SK-N-SH (cell line): ENCODE measurements at regions not wholly inside any gene's neighbourhood (a gene's known extent, or its start where the extent isn't known, plus 50 kb on each side); places are given as distances from the start of the nearest gene placed in this dataset.

Experiments used
- CTCF ChIA-PET: fragments of 300-600, 350-600 bp; formaldehyde crosslinking; extraction: SDS; loops from one replicate; lab custom pipeline; 2021; lab: Yijun Ruan, JAX
- POLR2A ChIA-PET: fragments of 350-600 bp; sonication (Branson Sonifier 250); formaldehyde crosslinking; extraction: SDS; loops from one replicate; lab custom pipeline; 2020; ENCODE audit warnings: antibody characterized with exemption, inconsistent platforms; lab: Yijun Ruan, JAX
- DNase-seq: peaks from one replicate; pipeline ENCODE4 v3.0.0; 2012
- H2AFZ ChIP-seq: fragments of 200-600 bp; sonication (generic); 2 replicates; pipeline ENCODE4 v1.8.1; 2016; ENCODE audit warnings: antibody characterized with exemption, mild to moderate bottlenecking, low read depth
- H3F3A ChIP-seq: fragments of 200-600 bp; sonication (generic); replicated peaks from 2 replicates; pipeline ENCODE3; 2016; ENCODE audit warnings: antibody characterized with exemption, mild to moderate bottlenecking; ENCODE audit not compliant: insufficient read depth
- H3K27ac ChIP-seq, 2 experiments: fragments of 200-500 bp in 1 of 2; fragments of 200-600 bp in 1 of 2; sonication (Bioruptor generic) in 1 of 2; sonication (generic), shearing (Covaris generic) in 1 of 2; 2 replicates each; pipeline versions ENCODE4 v1.5.1 to v1.6.1; 2014 to 2016; ENCODE audit warnings: low read depth in 2 of 2, inconsistent platforms in 1 of 2, low read length in 1 of 2, mild to moderate bottlenecking in 1 of 2, mixed read lengths in 1 of 2
- H3K27me3 ChIP-seq: fragments of 200-600 bp; sonication (generic), shearing (Covaris generic); 2 replicates; pipeline ENCODE4 v1.6.1; 2016; ENCODE audit warnings: mixed run types; ENCODE audit not compliant: insufficient read depth
- H3K36me3 ChIP-seq, 2 experiments: fragments of 200-500 bp in 1 of 2; fragments of 200-600 bp in 1 of 2; sonication (Bioruptor generic) in 1 of 2; sonication (generic) in 1 of 2; replicated peaks in 1 of 2; 2 replicates each; pipeline versions ENCODE3 to v1.5.1; 2014 to 2016; ENCODE audit warnings: low read length in 1 of 2, mild to moderate bottlenecking in 1 of 2; ENCODE audit not compliant: insufficient read depth in 2 of 2, control insufficient read depth in 1 of 2
- H3K4me1 ChIP-seq, 2 experiments: fragments of 200-500 bp in 1 of 2; fragments of 200-600 bp in 1 of 2; sonication (Bioruptor generic) in 1 of 2; sonication (generic), shearing (Covaris generic) in 1 of 2; 2 replicates each; pipeline versions ENCODE4 v1.5.1 to v1.6.1; 2014 to 2016; ENCODE audit warnings: low read depth in 1 of 2, low read length in 1 of 2, mixed run types in 1 of 2; ENCODE audit not compliant: insufficient read depth in 2 of 2, control insufficient read depth in 1 of 2
- H3K4me2 ChIP-seq: fragments of 200-600 bp; sonication (generic), shearing (Covaris generic); 2 replicates; pipeline ENCODE4 v1.6.1; 2017; ENCODE audit warnings: mixed run types
- H3K4me3 ChIP-seq, 2 experiments: fragments of 200-500 bp in 1 of 2; fragments of 200-600 bp in 1 of 2; sonication (Bioruptor generic) in 1 of 2; sonication (generic), shearing (Covaris generic) in 1 of 2; 2 replicates each; pipeline versions ENCODE4 v1.5.1 to v1.8.1; 2014 to 2016; ENCODE audit warnings: low read depth in 2 of 2, inconsistent platforms in 1 of 2, low read length in 1 of 2, mild to moderate bottlenecking in 1 of 2, mixed read lengths in 1 of 2, moderate library complexity in 1 of 2
- H3K79me2 ChIP-seq: fragments of 200-600 bp; sonication (generic); 2 replicates; pipeline ENCODE4 v1.8.1; 2017; ENCODE audit warnings: mild to moderate bottlenecking; ENCODE audit not compliant: insufficient read depth
- H3K9ac ChIP-seq: fragments of 200-600 bp; sonication (generic); 2 replicates; pipeline ENCODE4 v1.6.1; 2017; ENCODE audit warnings: mixed run types
- H3K9me2 ChIP-seq: fragments of 200-600 bp; sonication (generic); 2 replicates; pipeline ENCODE4 v1.6.1; 2017; ENCODE audit warnings: mixed run types
- H3K9me3 ChIP-seq: fragments of 200-600 bp; sonication (generic); 2 replicates; pipeline ENCODE4 v1.6.1; 2017; ENCODE audit warnings: mixed run types, mild to moderate bottlenecking, moderate library complexity
- H4K20me1 ChIP-seq: fragments of 200-600 bp; sonication (generic); 2 replicates; pipeline ENCODE4 v1.6.1; 2017; ENCODE audit warnings: mild to moderate bottlenecking, mixed run types; ENCODE audit not compliant: insufficient read depth
- EP300 ChIP-seq, 2 experiments: IDR thresholded peaks; 2 replicates each; pipeline versions ENCODE4 v1.4.0 to v1.6.1; 2012; ENCODE audit warnings: borderline replicate concordance in 1 of 2, low read depth in 1 of 2, low read length in 1 of 2
- FOXJ3 ChIP-seq: sonication (generic); formaldehyde crosslinking; IDR thresholded peaks from 2 replicates; pipeline ENCODE4 v1.5.1; 2020; ENCODE audit warnings: mild to moderate bottlenecking, missing genetic modification reagents
- GATA2 ChIP-seq: sonication (generic); formaldehyde crosslinking; IDR thresholded peaks from 2 replicates; pipeline ENCODE4 v1.5.0; 2020; ENCODE audit warnings: mild to moderate bottlenecking, missing genetic modification reagents
- RAD21 ChIP-seq: IDR thresholded peaks from 2 replicates; pipeline ENCODE4 v1.6.1; 2012; ENCODE audit warnings: mild to moderate bottlenecking, low read length
- RCOR1 ChIP-seq: fragments of 150-350 bp; IDR thresholded peaks from 2 replicates; pipeline ENCODE4 v1.6.1; 2017; ENCODE audit warnings: antibody characterized with exemption, low read length
- REST ChIP-seq: IDR thresholded peaks from 2 replicates; pipeline ENCODE4 v1.6.1; 2012; ENCODE audit warnings: mild to moderate bottlenecking, low read depth, low read length, moderate library complexity
- TCF12 ChIP-seq: IDR thresholded peaks from 2 replicates; pipeline ENCODE4 v1.4.0; 2012
- TEAD4 ChIP-seq: IDR thresholded peaks from 2 replicates; pipeline ENCODE4 v1.4.0; 2012; ENCODE audit warnings: mild to moderate bottlenecking, borderline replicate concordance; ENCODE audit not compliant: insufficient read depth
- WGBS: methylation state at CpG from one replicate; pipeline ENCODE4 v1.1.6; 2017; ENCODE audit warnings: low lambda C conversion rate; 5-methylcytosine and 5-hydroxymethylcytosine counted together
- TF ChIP-seq, protein P1 (sequence below): IDR thresholded peaks from 2 replicates; pipeline ENCODE4; 2012

DNA sequence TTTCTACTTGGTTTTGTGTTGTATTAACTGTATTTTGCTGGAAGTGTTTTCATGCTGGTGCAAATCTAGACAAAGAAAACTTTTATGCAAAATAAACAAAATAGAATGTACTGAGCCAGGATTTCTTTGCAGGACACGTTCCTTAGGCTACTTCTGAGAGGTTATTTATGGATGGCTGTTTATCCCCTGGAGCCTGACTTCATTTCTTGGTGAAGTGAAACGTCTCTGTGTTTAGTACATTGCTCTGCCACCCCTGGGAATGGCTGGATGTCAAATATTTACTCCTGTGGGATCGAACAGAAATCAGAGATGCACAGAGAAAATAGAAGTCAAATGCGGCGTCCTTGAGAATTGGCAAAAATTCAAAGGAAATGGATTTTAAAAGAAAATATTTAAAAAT lies 327.1 kb upstream of the MPDZ start:
- no peaks in the 10 kb centered on the region for H3K36me3 ChIP-seq
- no peak overlapping the region for H2AFZ ChIP-seq
- H3K4me2 ChIP-seq = no peak overlapping the region
- TF ChIP-seq TCF12 = no peak
- H3K27ac ChIP-seq = peak overlapping the region in 1 of 2 experiments; percentile 83; a peak in 1 of 4 replicates
- no peak for DNase-seq
- no peaks in the 10 kb centered on the region for H4K20me1 ChIP-seq
- no peaks in the 10 kb centered on the region for H3K27me3 ChIP-seq
- no peaks in the 10 kb centered on the region for H3F3A ChIP-seq
- no peaks in the 10 kb centered on the region; the same call in 1 of the 2 replicates for H3K9me3 ChIP-seq
- H3K4me1 ChIP-seq = peaks cover 6 to 11% of the 10 kb centered on the region in 2 experiments; a peak in 2 of 4 replicates
- H3K4me3 ChIP-seq = no peak overlapping the region
- no peaks in the 10 kb centered on the region for H3K79me2 ChIP-seq
- no peaks in the 10 kb centered on the region for H3K9me2 ChIP-seq
- 66% methylated on average over 5 of the region's 5 CpGs for WGBS
- ChIA-PET POLR2A (no interaction called here), CTCF (interaction anchor here (1.1 kb wide), 1 partner anchor 58 kb away, joined by 3 read pairs; no protein-coding TSS in a partner anchor)
- H3K9ac ChIP-seq = no peak overlapping the region

DNA sequence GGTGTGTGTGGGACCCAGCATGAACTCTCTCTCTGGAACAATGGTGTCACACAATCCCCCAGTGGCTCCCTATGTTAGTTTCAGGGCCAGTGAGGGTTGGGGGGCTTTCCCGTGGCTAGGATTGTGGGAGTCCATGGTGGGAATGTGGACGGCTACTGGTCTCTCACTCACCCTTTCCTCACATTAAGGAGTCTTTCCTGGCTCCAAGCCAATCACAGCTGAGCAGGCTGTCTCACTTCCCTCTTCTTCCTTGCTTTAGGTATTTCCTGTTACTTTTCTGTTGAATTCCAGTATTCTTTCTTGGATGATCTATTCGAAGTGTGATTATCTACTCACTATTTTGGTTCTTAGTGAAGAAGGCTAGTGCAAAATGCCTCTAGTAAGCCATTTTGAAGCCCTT lies 324.4 kb upstream of the MPDZ start:
- Histone ChIP-seq H3K4me2 (no peak overlapping the region), H3K27me3 (no peaks in the 10 kb centered on the region), H3K79me2 (no peaks in the 10 kb centered on the region), H3K4me3 (no peak overlapping the region), H3K9me3 (no peaks in the 10 kb centered on the region; the same call in 1 of the 2 replicates), H3K9me2 (no peaks in the 10 kb centered on the region), H3K9ac (no peak overlapping the region), H3K36me3 (no peaks in the 10 kb centered on the region), H2AFZ (no peak overlapping the region), H3K4me1 (peaks cover 6 to 10% of the 10 kb centered on the region in 2 experiments; a peak in 2 of 4 replicates), H3K27ac (no peak overlapping the region), H3F3A (no peaks in the 10 kb centered on the region), H4K20me1 (no peaks in the 10 kb centered on the region)
- CTCF ChIA-PET = no interaction called here
- WGBS = 55% methylated on average over 1 of the region's 3 CpGs
- no peak for DNase-seq
- TF ChIP-seq RAD21 (no peak), RCOR1 (no peak), TEAD4 (no peak)
- POLR2A ChIA-PET = no interaction called here

GRCh38 chr9:13598738-13599137 lies 319.2 kb upstream of the MPDZ start:
- CTCF ChIA-PET = interaction anchor here (0.6 to 1.9 kb wide), 2 partner anchors 9 to 15 kb away, joined by 3 to 6 read pairs; no protein-coding TSS in a partner anchor
- Histone ChIP-seq H3K4me1 (no peaks in the 10 kb centered on the region; a peak in 2 of 4 replicates), H3K9me3 (no peaks in the 10 kb centered on the region; the same call in 1 of the 2 replicates), H3K9me2 (no peaks in the 10 kb centered on the region), H3K79me2 (no peaks in the 10 kb centered on the region), H3K27ac (peak overlapping the region in 1 of 2 experiments; percentile 6; a peak in 1 of 4 replicates), H4K20me1 (no peaks in the 10 kb centered on the region), H3F3A (no peaks in the 10 kb centered on the region)
- no peak for TF ChIP-seq FOXJ3 (CRISPR knock-in tag)
- no peak for TF ChIP-seq REST
- no peak for TF ChIP-seq GATA2
- TF ChIP-seq TCF12 = 0 out of 2 replicates have a peak, but pooled peaks have one; percentile 16
- TF ChIP-seq EP300 (IDR thresholded peaks at IDR 0.05; ENCODE audit: borderline replicate concordance in 1 of 2, low read depth in 1 of 2, low read length in 1 of 2) = no peak
- TF ChIP-seq, protein P1, sequence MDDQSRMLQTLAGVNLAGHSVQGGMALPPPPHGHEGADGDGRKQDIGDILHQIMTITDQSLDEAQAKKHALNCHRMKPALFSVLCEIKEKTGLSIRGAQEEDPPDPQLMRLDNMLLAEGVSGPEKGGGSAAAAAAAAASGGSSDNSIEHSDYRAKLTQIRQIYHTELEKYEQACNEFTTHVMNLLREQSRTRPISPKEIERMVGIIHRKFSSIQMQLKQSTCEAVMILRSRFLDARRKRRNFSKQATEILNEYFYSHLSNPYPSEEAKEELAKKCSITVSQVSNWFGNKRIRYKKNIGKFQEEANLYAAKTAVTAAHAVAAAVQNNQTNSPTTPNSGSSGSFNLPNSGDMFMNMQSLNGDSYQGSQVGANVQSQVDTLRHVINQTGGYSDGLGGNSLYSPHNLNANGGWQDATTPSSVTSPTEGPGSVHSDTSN = peak; percentile 35; the same call in 1 of the 2 replicates
- TF ChIP-seq, all 33 proteins: peak for 2
- no peaks in the 10 kb centered on the region for H3K36me3 ChIP-seq
- no peak overlapping the region for H3K9ac ChIP-seq
- no peak overlapping the region for H2AFZ ChIP-seq
- H3K27me3 ChIP-seq = no peaks in the 10 kb centered on the region
- no peak for DNase-seq
- H3K4me2 ChIP-seq = no peak overlapping the region
- no peak overlapping the region for H3K4me3 ChIP-seq
- POLR2A ChIA-PET = interaction anchor here (0.6 kb wide), 1 partner anchor 79 kb away, joined by 3 read pairs; no protein-coding TSS in a partner anchor
